ACC112 (cell line): ENCODE measurements at regions not wholly inside any gene's neighbourhood (a gene's known extent, or its start where the extent isn't known, plus 50 kb on each side); places are given as distances from the start of the nearest gene placed in this dataset.

Experiments
- H2AFZ ChIP-seq: fragments of 200-600 bp; sonication (generic); one replicate; pipeline ENCODE4 v1.6.0; 2017; ENCODE audit warnings: antibody characterized with exemption, low read length; ENCODE audit not compliant: unreplicated experiment
- H3K27ac ChIP-seq: fragments of 200-600 bp; sonication (generic); 2 replicates; pipeline ENCODE4 v1.5.1; 2014; ENCODE audit warnings: low read depth, mild to moderate bottlenecking, antibody characterized with exemption, low read length, moderate library complexity
- H3K27me3 ChIP-seq: fragments of 200-600 bp; sonication (generic); 2 replicates; pipeline ENCODE4 v1.6.1; 2014; ENCODE audit warnings: mild to moderate bottlenecking, antibody characterized with exemption, low read length, moderate library complexity, mixed read lengths; ENCODE audit not compliant: insufficient read depth
- H3K36me3 ChIP-seq: fragments of 200-600 bp; sonication (generic); 2 replicates; pipeline ENCODE4 v1.6.1; 2016; ENCODE audit warnings: mild to moderate bottlenecking, antibody characterized with exemption, low read length, moderate library complexity, mixed read lengths; ENCODE audit not compliant: insufficient read depth
- H3K4me1 ChIP-seq: fragments of 200-600 bp; sonication (generic); one replicate; pipeline ENCODE4 v1.6.1; 2016; ENCODE audit warnings: low read length, mixed read lengths; ENCODE audit not compliant: insufficient read depth, unreplicated experiment, control insufficient read depth
- H3K4me3 ChIP-seq: fragments of 200-600 bp; sonication (generic); 2 replicates; pipeline ENCODE4 v1.5.1; 2014; ENCODE audit warnings: mild to moderate bottlenecking, low read depth, low read length
- H3K79me2 ChIP-seq: fragments of 200-600 bp; sonication (generic); one replicate; pipeline ENCODE4 v1.6.0; 2016; ENCODE audit warnings: low read length; ENCODE audit not compliant: control insufficient read depth, unreplicated experiment, insufficient read depth

- Histone ChIP-seq H3K4me3 (no peak overlapping the region), H3K36me3 (no peaks in the 10 kb centered on the region), H3K27ac (no peak overlapping the region), H3K27me3 (no peaks in the 10 kb centered on the region), H3K4me1 (no peaks in the 10 kb centered on the region), H2AFZ (no peak overlapping the region), H3K79me2 (no peaks in the 10 kb centered on the region)
Measured at GRCh38 chr13:104693126-104693525, 1626.9 kb upstream of the SLC10A2 start.

- no peaks in the 10 kb centered on the region for H3K4me1 ChIP-seq
- H2AFZ ChIP-seq = no peak overlapping the region
- H3K27ac ChIP-seq = no peak overlapping the region
- H3K4me3 ChIP-seq = no peak overlapping the region
- H3K79me2 ChIP-seq = no peaks in the 10 kb centered on the region
- no peaks in the 10 kb centered on the region for H3K27me3 ChIP-seq
- no peaks in the 10 kb centered on the region for H3K36me3 ChIP-seq
Measured at GRCh38 chr13:104691767-104692467, 1625.7 kb upstream of the SLC10A2 start.

- Histone ChIP-seq H3K4me1 (no peaks in the 10 kb centered on the region), H3K36me3 (no peaks in the 10 kb centered on the region), H2AFZ (no peak overlapping the region), H3K4me3 (no peak overlapping the region), H3K79me2 (no peaks in the 10 kb centered on the region), H3K27ac (no peak overlapping the region), H3K27me3 (no peaks in the 10 kb centered on the region)
Measured at GRCh38 chr13:104686484-104686883, 1620.3 kb upstream of the SLC10A2 start.

- Histone ChIP-seq H3K36me3 (no peaks in the 10 kb centered on the region), H3K27me3 (no peaks in the 10 kb centered on the region), H2AFZ (no peak overlapping the region), H3K4me1 (no peaks in the 10 kb centered on the region), H3K27ac (no peak overlapping the region), H3K79me2 (no peaks in the 10 kb centered on the region), H3K4me3 (no peak overlapping the region)
Measured at GRCh38 chr13:104683789-104684188, 1617.6 kb upstream of the SLC10A2 start.

GRCh38 chr13:104678161-104678560 lies 1611.9 kb upstream of the SLC10A2 start:
- Histone ChIP-seq H3K27ac (no peak overlapping the region), H3K4me1 (no peaks in the 10 kb centered on the region), H2AFZ (no peak overlapping the region), H3K79me2 (no peaks in the 10 kb centered on the region), H3K4me3 (no peak overlapping the region), H3K27me3 (no peaks in the 10 kb centered on the region), H3K36me3 (no peaks in the 10 kb centered on the region)

GRCh38 chr13:104671901-104672300 lies 1605.7 kb upstream of the SLC10A2 start:
- Histone ChIP-seq H3K79me2 (no peaks in the 10 kb centered on the region), H3K4me1 (no peaks in the 10 kb centered on the region), H3K27ac (no peak overlapping the region), H3K4me3 (no peak overlapping the region), H2AFZ (no peak overlapping the region), H3K27me3 (no peaks in the 10 kb centered on the region), H3K36me3 (no peaks in the 10 kb centered on the region)

GRCh38 chr13:104657196-104657595 lies 1591.0 kb upstream of the SLC10A2 start:
- Histone ChIP-seq H3K79me2 (no peaks in the 10 kb centered on the region), H3K27ac (no peak overlapping the region), H3K27me3 (no peaks in the 10 kb centered on the region), H3K4me3 (no peak overlapping the region), H3K36me3 (no peaks in the 10 kb centered on the region), H3K4me1 (no peaks in the 10 kb centered on the region), H2AFZ (no peak overlapping the region)

- Histone ChIP-seq H2AFZ (no peak overlapping the region), H3K79me2 (no peaks in the 10 kb centered on the region), H3K4me3 (no peak overlapping the region), H3K27ac (no peak overlapping the region), H3K36me3 (no peaks in the 10 kb centered on the region), H3K27me3 (no peaks in the 10 kb centered on the region), H3K4me1 (no peaks in the 10 kb centered on the region)
Measured at GRCh38 chr13:104650431-104650830, 1584.2 kb upstream of the SLC10A2 start.

- no peaks in the 10 kb centered on the region for H3K79me2 ChIP-seq
- no peak overlapping the region for H2AFZ ChIP-seq
- no peak overlapping the region for H3K27ac ChIP-seq
- no peaks in the 10 kb centered on the region for H3K4me1 ChIP-seq
- no peaks in the 10 kb centered on the region for H3K36me3 ChIP-seq
- H3K4me3 ChIP-seq = no peak overlapping the region
- H3K27me3 ChIP-seq = no peaks in the 10 kb centered on the region
Measured at GRCh38 chr13:104648291-104648690, 1582.1 kb upstream of the SLC10A2 start.

- Histone ChIP-seq H3K36me3 (no peaks in the 10 kb centered on the region), H2AFZ (no peak overlapping the region), H3K27ac (no peak overlapping the region), H3K4me3 (no peak overlapping the region), H3K79me2 (no peaks in the 10 kb centered on the region), H3K4me1 (no peaks in the 10 kb centered on the region), H3K27me3 (no peaks in the 10 kb centered on the region)
Measured at GRCh38 chr13:104645786-104646185, 1579.6 kb upstream of the SLC10A2 start.

- H2AFZ ChIP-seq = no peak overlapping the region
- H3K36me3 ChIP-seq = no peaks in the 10 kb centered on the region
- H3K27me3 ChIP-seq = no peaks in the 10 kb centered on the region
- H3K4me1 ChIP-seq = no peaks in the 10 kb centered on the region
- H3K79me2 ChIP-seq = no peaks in the 10 kb centered on the region
- H3K27ac ChIP-seq = no peak overlapping the region
- no peak overlapping the region for H3K4me3 ChIP-seq
Measured at GRCh38 chr13:104641309-104641708, 1575.1 kb upstream of the SLC10A2 start.
